NB4 (cell line): ENCODE measurements at regions not wholly inside any gene's neighbourhood (a gene's known extent, or its start where the extent isn't known, plus 50 kb on each side); places are given as distances from the start of the nearest gene placed in this dataset.
"Not testable (repeated sequence)": the region's sequence is repeated elsewhere in the genome, so short reads cannot be mapped to it uniquely, and the experiment has no call there.

Experiments used
- DNase-seq: peaks from one replicate; pipeline ENCODE4 v3.0.0; 2010; ENCODE audit warnings: low read depth
- H3K4me3 ChIP-seq: one replicate; pipeline ENCODE4 v1.5.1; 2011; ENCODE audit warnings: mild to moderate bottlenecking, low read depth, low read length, moderate library complexity
- MYC ChIP-seq: IDR thresholded peaks from 2 replicates; pipeline ENCODE4 v1.6.1; 2011; ENCODE audit warnings: low read depth, low read length
- POLR2A ChIP-seq: IDR thresholded peaks from 2 replicates; pipeline ENCODE4 v1.6.1; 2011; ENCODE audit warnings: mild to moderate bottlenecking; ENCODE audit not compliant: insufficient read length; ENCODE audit errors: extremely low read depth
- TF ChIP-seq, protein P1 (sequence below): IDR thresholded peaks from one replicate; pipeline ENCODE4 v1.5.1; 2012; ENCODE audit warnings: low read depth, low read length
- TF ChIP-seq, protein P2 (sequence below): IDR thresholded peaks from 2 replicates; pipeline ENCODE4 v1.6.1; 2011; ENCODE audit warnings: low read depth, low read length

DNA sequence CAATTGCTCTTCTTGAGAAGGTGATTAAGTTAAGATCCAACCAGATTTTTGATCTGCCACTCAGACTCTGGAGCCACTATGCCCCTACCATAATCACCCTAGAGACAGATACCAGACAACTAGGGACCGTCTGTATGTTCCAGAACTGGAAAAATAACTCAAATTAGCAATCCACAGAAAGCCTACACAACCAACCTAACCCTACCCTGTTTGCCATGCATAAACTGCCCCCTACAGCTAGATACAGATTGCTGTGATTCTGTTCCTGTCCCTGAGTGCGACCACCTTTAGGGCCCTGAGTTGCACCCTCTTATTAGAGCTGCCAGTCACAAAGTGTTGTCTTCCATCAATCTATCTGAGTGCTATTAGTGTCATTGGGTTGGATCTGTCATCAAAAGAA lies 929.8 kb upstream of the SLITRK1 start:
- no peak overlapping the region for H3K4me3 ChIP-seq
- no peak for DNase-seq
- TF ChIP-seq POLR2A (no peak), MYC (no peak)
- TF ChIP-seq, protein P1, sequence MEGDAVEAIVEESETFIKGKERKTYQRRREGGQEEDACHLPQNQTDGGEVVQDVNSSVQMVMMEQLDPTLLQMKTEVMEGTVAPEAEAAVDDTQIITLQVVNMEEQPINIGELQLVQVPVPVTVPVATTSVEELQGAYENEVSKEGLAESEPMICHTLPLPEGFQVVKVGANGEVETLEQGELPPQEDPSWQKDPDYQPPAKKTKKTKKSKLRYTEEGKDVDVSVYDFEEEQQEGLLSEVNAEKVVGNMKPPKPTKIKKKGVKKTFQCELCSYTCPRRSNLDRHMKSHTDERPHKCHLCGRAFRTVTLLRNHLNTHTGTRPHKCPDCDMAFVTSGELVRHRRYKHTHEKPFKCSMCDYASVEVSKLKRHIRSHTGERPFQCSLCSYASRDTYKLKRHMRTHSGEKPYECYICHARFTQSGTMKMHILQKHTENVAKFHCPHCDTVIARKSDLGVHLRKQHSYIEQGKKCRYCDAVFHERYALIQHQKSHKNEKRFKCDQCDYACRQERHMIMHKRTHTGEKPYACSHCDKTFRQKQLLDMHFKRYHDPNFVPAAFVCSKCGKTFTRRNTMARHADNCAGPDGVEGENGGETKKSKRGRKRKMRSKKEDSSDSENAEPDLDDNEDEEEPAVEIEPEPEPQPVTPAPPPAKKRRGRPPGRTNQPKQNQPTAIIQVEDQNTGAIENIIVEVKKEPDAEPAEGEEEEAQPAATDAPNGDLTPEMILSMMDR = no peak
- TF ChIP-seq, protein P2, sequence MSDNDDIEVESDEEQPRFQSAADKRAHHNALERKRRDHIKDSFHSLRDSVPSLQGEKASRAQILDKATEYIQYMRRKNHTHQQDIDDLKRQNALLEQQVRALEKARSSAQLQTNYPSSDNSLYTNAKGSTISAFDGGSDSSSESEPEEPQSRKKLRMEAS = no peak

DNA sequence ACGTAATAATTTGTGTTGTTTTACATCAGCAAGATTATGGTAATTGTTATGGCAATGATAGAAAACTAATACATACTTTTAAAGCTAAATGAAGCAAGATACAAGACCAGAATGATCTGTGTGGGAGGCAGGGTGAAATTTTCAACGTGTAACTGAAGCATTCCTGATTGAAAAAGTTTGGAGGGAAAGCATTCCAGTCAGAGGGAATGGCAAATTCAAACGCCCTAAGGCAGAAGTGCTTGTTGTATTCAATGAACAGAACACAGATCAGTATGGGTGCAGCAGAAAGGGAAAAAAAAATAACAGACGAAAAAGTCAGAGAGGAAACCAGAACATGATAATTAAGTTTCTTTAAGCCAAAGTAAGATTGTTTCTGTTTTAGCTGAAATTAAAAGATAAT lies 928.5 kb upstream of the SLITRK1 start:
- DNase-seq = no peak
- no peak for TF ChIP-seq POLR2A
- no peak for TF ChIP-seq MYC
- TF ChIP-seq, protein P1 = no peak
- TF ChIP-seq, protein P2 = no peak
- H3K4me3 ChIP-seq = no peak overlapping the region

DNA sequence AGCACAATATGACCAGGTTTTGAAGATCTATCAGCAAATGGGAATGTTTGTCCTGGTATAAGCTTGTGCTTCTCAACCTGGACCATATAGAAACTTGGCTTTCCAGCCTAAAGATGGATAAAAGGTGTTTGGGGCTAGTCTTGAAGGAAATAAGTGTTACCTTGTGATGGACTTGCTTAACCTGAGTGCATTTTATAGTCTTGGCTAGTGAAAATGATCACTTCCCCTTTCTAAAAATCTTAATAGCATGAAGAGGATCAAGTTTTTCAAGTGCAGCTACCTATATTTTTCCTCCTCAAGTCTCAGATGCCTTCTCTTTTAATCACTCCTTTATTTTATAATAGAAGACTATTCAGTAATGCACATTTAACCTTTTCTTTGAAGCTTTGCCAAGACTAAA lies 919.8 kb upstream of the SLITRK1 start:
- TF ChIP-seq MYC (no peak), POLR2A (no peak)
- TF ChIP-seq, protein P2 = no peak
- TF ChIP-seq, protein P1 = no peak
- no peak for DNase-seq
- no peak overlapping the region for H3K4me3 ChIP-seq

DNA sequence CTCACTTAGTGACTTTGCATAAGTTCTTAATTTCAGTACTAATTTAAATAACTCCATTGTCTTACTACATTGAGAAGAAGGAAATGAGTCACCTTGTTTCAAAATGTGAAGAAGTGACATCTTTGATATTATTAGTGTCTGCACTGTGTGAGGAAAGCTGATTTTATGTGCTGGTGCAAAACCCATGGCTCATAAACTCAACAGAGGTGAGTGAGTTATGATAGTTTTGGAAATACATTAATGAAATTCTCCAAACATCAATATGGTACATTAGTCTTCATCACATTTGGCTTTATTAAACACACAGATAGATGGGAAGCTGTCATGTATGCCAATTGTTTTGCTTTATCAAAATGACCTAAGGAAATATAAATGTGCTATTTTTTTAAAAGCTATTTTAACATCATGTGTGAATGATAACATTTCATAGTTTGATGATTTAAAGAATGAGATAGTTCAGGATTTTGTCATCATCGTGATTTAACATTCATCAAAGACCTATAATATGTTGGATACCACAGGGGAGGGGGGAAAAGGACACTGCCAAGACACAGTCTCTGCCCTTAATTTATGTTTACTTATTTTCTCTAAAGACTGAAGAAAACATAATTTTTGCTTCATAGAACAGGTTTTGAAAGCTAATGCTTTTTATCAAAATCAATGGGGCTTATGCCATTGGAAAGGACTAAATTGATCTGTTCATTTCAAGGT lies 902.3 kb upstream of the SLITRK1 start:
- H3K4me3 ChIP-seq = no peak overlapping the region
- no peak for TF ChIP-seq MYC
- no peak for DNase-seq

DNA sequence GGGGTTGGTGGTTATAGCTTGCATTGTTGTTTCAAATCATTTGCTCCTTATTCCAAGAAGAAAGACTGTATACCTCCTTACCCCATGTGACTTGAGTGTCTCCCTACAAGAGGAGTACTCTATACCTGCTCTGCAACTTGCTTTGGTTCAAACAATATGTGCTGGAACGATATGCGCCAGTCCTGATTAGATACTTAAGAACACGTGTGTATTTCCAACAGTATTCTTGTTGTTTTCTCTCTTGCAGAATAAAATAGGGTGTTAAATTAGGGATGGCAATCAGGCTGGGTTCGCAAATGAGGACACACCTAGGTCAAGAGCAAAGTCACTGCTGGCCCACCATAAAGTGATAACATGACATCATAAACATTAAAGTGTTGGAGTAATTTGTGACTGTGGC lies 895.0 kb upstream of the SLITRK1 start:
- no peak for DNase-seq
- no peak overlapping the region for H3K4me3 ChIP-seq
- TF ChIP-seq POLR2A (no peak), MYC (no peak)
- TF ChIP-seq, protein P2 = no peak
- TF ChIP-seq, protein P1 = no peak

DNA sequence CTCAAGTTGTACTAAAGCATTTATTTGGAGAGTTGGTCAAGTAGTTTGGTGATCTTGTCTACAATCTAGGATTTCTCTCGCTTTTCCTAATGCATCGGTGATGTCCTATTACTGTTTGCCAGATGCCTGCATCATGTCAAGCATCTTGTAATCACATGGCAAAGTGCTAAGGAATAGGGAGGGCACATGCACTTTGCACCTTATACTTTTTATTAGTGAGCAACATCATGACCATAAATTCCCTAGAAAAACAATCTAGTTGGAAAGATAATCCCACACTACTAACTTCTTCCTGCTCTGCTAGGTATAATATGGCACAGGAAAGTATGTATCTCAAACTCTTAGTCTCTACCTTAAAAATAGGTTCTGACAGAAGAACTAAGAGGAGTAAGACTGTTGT lies 894.3 kb upstream of the SLITRK1 start:
- TF ChIP-seq, protein P1 = no peak
- TF ChIP-seq POLR2A (no peak), MYC (no peak)
- TF ChIP-seq, protein P2 = no peak
- DNase-seq = no peak
- H3K4me3 ChIP-seq = no peak overlapping the region

DNA sequence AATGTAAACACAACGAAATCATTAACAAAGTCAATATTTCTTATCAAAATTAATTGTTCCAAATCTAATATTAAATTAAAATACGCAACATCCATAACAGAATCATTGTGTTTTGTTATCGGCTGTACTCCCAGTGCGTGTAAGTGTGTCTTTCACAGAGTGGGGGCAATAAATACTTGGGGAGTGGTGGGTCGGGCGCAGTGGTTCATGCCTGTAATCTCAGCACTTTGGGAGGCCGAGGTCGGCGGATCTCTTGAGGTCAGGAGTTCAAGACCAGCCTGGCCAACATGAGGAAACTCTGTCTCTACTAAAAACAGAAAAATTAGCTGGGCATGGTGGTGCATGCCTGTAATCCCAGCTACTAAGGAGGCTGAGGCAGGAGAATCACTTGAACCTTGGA lies 893.6 kb upstream of the SLITRK1 start:
- H3K4me3 ChIP-seq, DNase-seq: not testable (repeated sequence)
